ENCODE measurements at regions not wholly inside any gene's neighbourhood (a gene's known extent, or its start where the extent isn't known, plus 50 kb on each side); places are given as distances from the start of the nearest gene placed in this dataset.

DNA sequence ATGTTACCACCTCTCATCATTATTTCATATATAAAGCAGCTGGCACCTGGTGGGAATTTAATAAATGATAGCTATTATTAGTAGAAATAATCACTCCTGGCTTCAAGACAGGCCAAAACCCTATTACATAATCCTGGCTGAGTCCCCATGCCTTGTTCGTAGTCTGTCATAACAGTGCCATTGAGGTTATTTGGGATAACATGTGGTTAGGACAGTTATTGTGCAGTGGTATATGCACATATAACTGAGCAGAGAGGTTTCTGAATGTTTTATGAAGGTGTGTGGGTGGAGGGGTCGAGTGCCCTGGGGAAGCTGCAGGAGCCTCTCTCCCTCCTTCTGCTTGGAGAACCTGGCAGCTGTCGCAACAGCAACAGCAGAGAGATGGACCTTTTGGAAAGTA, 162.4 kb upstream of the NABP1 start:
- H3K4me1 ChIP-seq (ENCODE audit: control insufficient read depth, insufficient read depth, low read length), result no peaks in the 10 kb centered on the region
- H3K27me3 ChIP-seq (ENCODE audit: control insufficient read depth, insufficient read depth), result no peaks in the 10 kb centered on the region
- ATAC-seq (peak; percentile 32 to 73), DNase-seq (no peak)
- H3K27ac ChIP-seq (ENCODE audit: low read length), result no peak overlapping the region
- WGBS, result 66% methylated on average over 3 of the region's 3 CpGs
- H3K9me3 ChIP-seq (ENCODE audit: control insufficient read depth, low read length), result no peaks in the 10 kb centered on the region
- H3K4me3 ChIP-seq (ENCODE audit: low read length), result no peak overlapping the region
- intact Hi-C loops (cut with DNase I), result no loop called here

DNA sequence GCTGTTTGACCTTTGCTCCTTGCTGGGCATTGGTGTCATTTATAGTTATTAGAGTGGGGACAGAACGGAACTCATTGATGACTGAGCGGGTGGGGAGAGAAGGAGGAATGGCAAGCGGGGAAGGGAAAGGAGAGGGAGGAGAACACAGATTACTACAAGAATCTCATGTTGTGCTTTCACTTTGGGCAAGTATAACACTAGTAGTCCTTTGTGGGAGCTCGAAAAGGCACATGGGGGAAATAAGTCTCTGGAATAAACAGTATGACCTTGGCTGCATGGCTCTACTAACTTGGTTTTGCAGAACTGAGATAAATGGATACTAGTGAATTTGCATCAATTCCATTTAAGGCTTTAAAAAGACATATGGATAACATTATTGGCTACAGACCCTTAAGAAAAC, 161.7 kb upstream of the NABP1 start:
- DNase-seq (no peak), ATAC-seq (peak in 1 of 2 donors; percentile 56)
- 61% methylated on average over 4 of the region's 4 CpGs for WGBS
- Histone ChIP-seq H3K27ac (ENCODE audit: low read length) (no peak overlapping the region), H3K4me1 (ENCODE audit: control insufficient read depth, insufficient read depth, low read length) (no peaks in the 10 kb centered on the region), H3K4me3 (ENCODE audit: low read length) (no peak overlapping the region), H3K27me3 (ENCODE audit: control insufficient read depth, insufficient read depth) (no peaks in the 10 kb centered on the region), H3K9me3 (ENCODE audit: control insufficient read depth, low read length) (no peaks in the 10 kb centered on the region)
- intact Hi-C loops (cut with DNase I), result no loop called here

DNA sequence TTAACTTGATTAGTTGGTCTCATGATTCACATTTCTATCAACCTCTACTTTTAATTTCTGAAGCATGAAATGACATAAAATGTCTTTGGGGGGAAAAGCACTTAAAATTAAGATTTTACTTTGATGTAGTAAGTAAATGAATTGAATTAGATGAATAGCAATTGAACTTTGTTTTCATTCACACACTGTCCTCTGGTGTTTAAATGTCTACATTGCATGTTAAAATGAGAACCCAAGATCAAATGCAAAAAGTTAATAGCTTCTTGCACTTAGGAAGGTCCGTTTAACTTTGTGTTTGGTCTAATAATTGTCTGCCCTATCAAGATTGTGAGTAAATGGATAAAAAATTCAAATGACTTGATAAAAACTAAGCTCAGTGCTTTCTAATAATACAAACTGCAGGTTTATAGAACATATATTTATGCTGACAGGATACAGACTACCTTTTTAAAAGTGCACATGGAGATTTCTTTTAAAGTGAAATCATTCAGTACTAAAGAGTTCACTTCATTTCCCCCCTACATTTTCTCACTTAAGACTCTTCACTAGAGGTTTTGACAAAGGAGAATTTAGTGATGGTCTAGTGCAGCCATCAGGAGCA, 156.2 kb upstream of the NABP1 start:
- Histone ChIP-seq H3K4me1 (ENCODE audit: control insufficient read depth, insufficient read depth, low read length) (no peaks in the 10 kb centered on the region), H3K27me3 (ENCODE audit: control insufficient read depth, insufficient read depth) (no peaks in the 10 kb centered on the region), H3K27ac (ENCODE audit: low read length) (no peak overlapping the region), H3K9me3 (ENCODE audit: control insufficient read depth, low read length) (no peaks in the 10 kb centered on the region), H3K4me3 (ENCODE audit: low read length) (no peak overlapping the region)
- intact Hi-C loops (cut with DNase I), result loop anchor here in 3 of 4 donors (5.0 to 10.0 kb wide), 2 partner anchors 354 to 467 kb away; no protein-coding TSS in a partner anchor
- DNase-seq (no peak), ATAC-seq (no peak)
- 28% methylated on average over 1 of the region's 1 CpG for WGBS

DNA sequence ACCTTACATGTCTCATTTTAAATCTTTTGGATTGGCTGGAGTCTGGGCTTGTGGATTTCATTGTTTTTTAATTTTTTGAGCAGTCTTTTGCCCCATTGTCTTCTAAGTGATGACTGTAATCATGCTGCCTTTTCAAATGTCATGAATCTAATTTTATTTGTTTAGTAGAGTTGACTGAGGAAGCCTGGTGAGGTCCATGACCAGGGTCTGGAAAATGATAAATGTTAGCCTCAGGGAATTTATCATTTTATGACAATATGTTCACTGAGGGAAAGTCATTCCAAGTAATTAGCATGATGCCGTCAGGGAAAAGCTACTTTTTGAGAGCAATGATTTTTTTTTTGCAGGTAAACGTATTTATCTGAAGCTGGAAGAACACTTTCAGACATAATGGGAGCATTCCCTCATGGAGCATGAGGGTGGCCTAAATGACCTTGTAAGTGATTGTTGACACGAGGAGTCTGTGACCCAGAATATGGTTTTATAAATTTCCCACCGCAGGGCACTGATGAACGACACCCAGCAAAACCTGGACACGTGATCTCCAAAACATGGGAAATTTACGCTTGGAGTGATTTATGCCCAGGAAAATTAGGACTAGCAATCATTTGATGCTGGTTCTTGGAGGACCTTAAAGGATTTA, 155.3 kb upstream of the NABP1 start:
- H3K9me3 ChIP-seq (ENCODE audit: control insufficient read depth, low read length), result no peaks in the 10 kb centered on the region
- H3K4me3 ChIP-seq (ENCODE audit: low read length), result no peak overlapping the region
- ATAC-seq, result no peak
- DNase-seq, result no peak
- intact Hi-C loops (cut with DNase I), result loop anchor here in 3 of 4 donors (5.0 to 10.0 kb wide), 2 partner anchors 355 to 468 kb away; no protein-coding TSS in a partner anchor
- H3K27ac ChIP-seq (ENCODE audit: low read length), result no peak overlapping the region
- WGBS, result 88% methylated on average over 7 of the region's 7 CpGs
- H3K4me1 ChIP-seq (ENCODE audit: control insufficient read depth, insufficient read depth, low read length), result no peaks in the 10 kb centered on the region
- no peaks in the 10 kb centered on the region for H3K27me3 ChIP-seq (ENCODE audit: control insufficient read depth, insufficient read depth)

DNA sequence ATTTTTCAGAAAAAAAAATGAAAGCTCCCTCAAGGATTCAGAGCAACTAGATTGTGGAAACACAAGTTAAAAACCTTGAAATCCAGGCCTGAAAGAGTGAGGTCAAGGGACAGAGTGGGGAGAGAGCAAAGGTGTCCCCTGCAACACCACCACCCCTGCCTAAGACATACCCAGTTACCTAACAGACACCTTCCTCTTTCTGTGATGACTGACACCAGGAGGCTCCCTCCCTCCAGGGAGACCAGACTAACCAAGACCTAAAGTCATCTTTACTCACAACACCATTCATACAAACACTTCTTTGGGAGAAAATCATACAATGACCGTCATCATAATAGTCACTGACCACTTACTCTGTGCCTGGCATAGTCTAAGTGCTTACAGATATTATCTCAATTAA, 151.8 kb upstream of the NABP1 start:
- intact Hi-C loops (cut with DNase I), result loop anchor here in 1 of 4 donors (10.0 kb wide), 1 partner anchor 471 kb away; no protein-coding TSS in a partner anchor

DNA sequence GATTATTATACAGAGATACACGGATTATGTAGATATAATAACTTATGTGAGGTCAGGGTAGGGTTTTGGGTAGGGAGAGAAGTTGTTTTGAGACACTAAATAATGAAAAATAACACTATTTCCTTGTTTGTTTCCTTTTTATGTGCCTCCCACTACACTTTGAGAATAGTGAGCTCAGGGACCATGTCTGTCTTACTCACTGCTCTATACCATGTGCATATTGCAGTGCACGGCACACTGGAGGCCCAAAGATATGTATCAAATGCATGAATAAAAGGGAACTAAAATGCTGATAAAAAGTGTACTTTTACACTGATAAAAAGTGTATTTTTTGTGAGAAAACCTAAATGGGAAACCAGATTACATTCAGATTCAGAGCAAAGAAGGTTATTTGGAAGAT, 151.4 kb upstream of the NABP1 start:
- ATAC-seq (no peak), DNase-seq (no peak)
- WGBS, result 48% methylated on average over 2 of the region's 2 CpGs
- Histone ChIP-seq H3K4me1 (ENCODE audit: control insufficient read depth, insufficient read depth, low read length) (no peaks in the 10 kb centered on the region), H3K4me3 (ENCODE audit: low read length) (no peak overlapping the region), H3K9me3 (ENCODE audit: control insufficient read depth, low read length) (no peaks in the 10 kb centered on the region), H3K27me3 (ENCODE audit: control insufficient read depth, insufficient read depth) (no peaks in the 10 kb centered on the region), H3K27ac (ENCODE audit: low read length) (no peak overlapping the region)
- intact Hi-C loops (cut with DNase I), result loop anchor here in 1 of 4 donors (10.0 kb wide), 1 partner anchor 472 kb away; no protein-coding TSS in a partner anchor

More for the DNA sequence above, 151.8 kb upstream of the NABP1 start:
- H3K9me3 ChIP-seq (ENCODE audit: control insufficient read depth, low read length), result no peaks in the 10 kb centered on the region
- DNase-seq, result no peak
- H3K4me3 ChIP-seq (ENCODE audit: low read length), result no peak overlapping the region
- ATAC-seq, result no peak
- no peaks in the 10 kb centered on the region for H3K27me3 ChIP-seq (ENCODE audit: control insufficient read depth, insufficient read depth)
- no peaks in the 10 kb centered on the region for H3K4me1 ChIP-seq (ENCODE audit: control insufficient read depth, insufficient read depth, low read length)
- WGBS, result 94% methylated on average over 1 of the region's 1 CpG
- no peak overlapping the region for H3K27ac ChIP-seq (ENCODE audit: low read length)

DNA sequence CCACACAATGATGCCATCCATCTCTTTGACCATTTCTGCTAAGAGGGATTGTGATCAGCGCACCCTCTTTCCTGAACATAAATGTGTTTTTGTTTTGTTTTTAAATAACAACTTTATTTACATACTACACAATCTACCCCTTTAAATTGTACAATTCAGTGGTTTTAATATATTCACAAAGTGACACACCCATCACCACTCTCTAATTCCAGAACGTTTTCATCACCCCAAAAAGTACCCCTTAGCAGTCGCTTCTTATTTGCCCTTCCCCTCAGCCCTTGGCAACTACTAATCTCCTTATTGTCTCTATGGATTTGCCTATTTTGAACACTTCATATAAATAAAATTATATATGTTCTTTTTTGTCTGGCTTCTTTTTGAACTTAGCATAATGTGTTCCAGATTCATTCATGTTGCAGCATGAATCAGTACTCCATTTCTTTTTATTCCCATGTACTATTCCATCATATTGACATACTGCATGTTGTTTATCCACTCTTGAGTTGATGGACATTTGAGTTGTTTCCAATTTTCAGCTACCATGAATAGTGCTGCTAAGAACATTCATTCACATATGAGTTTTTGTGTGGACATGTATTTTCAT, 150.9 kb upstream of the NABP1 start:
- Histone ChIP-seq H3K9me3 (ENCODE audit: control insufficient read depth, low read length) (no peaks in the 10 kb centered on the region), H3K4me3 (ENCODE audit: low read length) (no peak overlapping the region), H3K27me3 (ENCODE audit: control insufficient read depth, insufficient read depth) (no peaks in the 10 kb centered on the region), H3K27ac (ENCODE audit: low read length) (no peak overlapping the region), H3K4me1 (ENCODE audit: control insufficient read depth, insufficient read depth, low read length) (no peaks in the 10 kb centered on the region)
- 72% methylated on average over 3 of the region's 3 CpGs for WGBS
- intact Hi-C loops (cut with DNase I), result loop anchor here in 1 of 4 donors (10.0 kb wide), 1 partner anchor 472 kb away; no protein-coding TSS in a partner anchor
- DNase-seq (no peak), ATAC-seq (no peak)

DNA sequence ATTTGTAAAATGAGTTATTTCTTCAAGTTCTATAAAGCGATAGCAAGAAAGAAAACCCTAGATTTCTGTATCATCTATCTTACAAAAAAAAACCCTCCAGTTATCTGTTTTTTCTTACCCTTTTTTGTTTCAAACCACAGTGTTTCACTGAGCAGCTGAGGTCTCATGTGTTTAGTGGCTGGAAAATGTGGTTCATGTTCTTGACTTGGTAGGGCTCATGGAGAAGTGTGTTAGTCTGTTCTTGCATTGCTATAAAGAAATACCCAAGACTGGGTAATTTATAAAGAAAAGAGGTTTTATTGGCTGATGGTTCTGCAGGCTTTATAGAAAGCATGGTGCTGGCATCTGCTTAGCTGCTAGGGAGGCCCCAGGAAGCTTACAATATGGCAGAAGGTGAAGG, 147.3 kb upstream of the NABP1 start:
- Histone ChIP-seq H3K27me3 (ENCODE audit: control insufficient read depth, insufficient read depth) (no peaks in the 10 kb centered on the region), H3K4me3 (ENCODE audit: low read length) (no peak overlapping the region), H3K9me3 (ENCODE audit: control insufficient read depth, low read length) (no peaks in the 10 kb centered on the region), H3K4me1 (ENCODE audit: control insufficient read depth, insufficient read depth, low read length) (no peaks in the 10 kb centered on the region), H3K27ac (ENCODE audit: low read length) (no peak overlapping the region)
- 98% methylated on average over 1 of the region's 1 CpG for WGBS
- DNase-seq (no peak), ATAC-seq (no peak)
- intact Hi-C loops (cut with DNase I), result no loop called here

DNA sequence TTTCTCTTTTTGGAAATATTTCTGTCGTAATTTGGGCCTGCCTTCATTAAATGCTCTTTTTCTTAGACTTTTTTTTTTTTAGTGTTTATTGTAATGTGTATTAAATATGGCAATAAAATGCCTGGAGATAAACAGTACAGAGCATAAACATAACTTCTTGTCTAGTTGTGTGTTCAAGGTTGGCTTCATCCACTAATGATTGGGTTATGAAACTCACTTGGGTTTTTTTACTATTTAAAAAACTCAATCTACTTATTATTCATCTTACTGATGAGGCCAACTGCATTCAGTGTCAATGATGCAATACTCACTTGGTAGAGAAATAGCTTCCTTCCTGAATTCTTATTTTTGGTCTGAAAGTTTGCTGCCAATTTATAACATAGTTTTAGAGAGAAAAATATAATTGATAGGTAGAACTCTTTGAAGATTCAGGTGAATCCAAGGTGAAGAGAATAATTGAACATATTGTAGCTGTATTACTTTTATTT, 144.2 kb upstream of the NABP1 start:
- no peaks in the 10 kb centered on the region for H3K27me3 ChIP-seq (ENCODE audit: control insufficient read depth, insufficient read depth)
- H3K4me3 ChIP-seq (ENCODE audit: low read length), result no peak overlapping the region
- ATAC-seq (no peak), DNase-seq (no peak)
- 74% methylated on average over 1 of the region's 1 CpG for WGBS
- H3K27ac ChIP-seq (ENCODE audit: low read length), result no peak overlapping the region
- H3K9me3 ChIP-seq (ENCODE audit: control insufficient read depth, low read length), result no peaks in the 10 kb centered on the region
- H3K4me1 ChIP-seq (ENCODE audit: control insufficient read depth, insufficient read depth, low read length), result no peaks in the 10 kb centered on the region
- intact Hi-C loops (cut with DNase I), result no loop called here

DNA sequence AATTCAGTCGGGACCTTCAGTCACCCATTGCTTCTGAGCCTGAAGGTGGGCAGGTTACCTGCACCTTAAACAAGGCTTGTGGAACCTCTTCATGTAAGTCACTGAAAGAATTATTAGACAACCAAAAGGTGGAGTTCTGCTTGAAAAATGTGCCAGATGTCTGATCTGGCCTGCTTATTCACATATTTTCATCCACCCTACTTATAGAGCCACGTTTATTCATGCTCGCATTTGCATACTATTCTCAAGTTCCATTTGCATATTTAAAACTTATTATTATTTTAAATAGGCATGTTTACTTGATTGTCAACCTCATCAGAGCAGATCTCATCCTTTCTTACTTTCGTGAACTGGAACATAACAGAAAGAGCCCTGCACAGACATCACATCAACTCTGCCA, 140.0 kb upstream of the NABP1 start:
- Histone ChIP-seq H3K27me3 (ENCODE audit: control insufficient read depth, insufficient read depth) (no peaks in the 10 kb centered on the region), H3K27ac (ENCODE audit: low read length) (no peak overlapping the region), H3K9me3 (ENCODE audit: control insufficient read depth, low read length) (no peaks in the 10 kb centered on the region), H3K4me3 (ENCODE audit: low read length) (no peak overlapping the region), H3K4me1 (ENCODE audit: control insufficient read depth, insufficient read depth, low read length) (no peaks in the 10 kb centered on the region)
- DNase-seq, result no peak
- no peak for ATAC-seq
- WGBS, result 88% methylated on average over 4 of the region's 4 CpGs
- intact Hi-C loops (cut with DNase I), result no loop called here

DNA sequence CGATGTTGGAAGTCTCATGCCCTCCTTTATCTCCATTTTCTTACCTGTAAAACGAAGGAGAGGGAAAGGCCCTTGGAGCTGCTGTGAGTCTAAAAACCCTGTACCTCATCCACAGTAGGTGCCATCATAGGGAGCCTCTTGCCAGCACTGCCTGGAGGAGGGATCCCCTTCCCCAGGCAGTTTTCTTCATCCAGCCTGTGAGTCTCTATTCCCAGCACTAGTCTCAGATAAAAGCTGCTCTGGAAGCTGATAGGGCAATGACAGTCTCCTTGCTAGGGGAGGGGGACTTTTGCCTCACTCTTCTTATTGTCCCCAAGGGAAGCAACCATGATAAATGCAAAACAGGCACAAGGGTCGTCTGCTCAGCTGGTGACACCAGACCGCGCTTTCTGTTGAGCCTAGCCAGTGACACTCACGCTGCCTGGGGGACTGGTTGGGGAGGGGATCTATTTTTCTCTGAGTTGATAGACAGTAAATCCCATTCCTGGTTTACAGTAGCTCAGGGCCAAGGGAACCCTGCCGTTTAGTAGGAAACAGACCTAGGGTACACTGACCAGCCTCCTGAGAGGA, 139.5 kb upstream of the NABP1 start:
- H3K4me3 ChIP-seq (ENCODE audit: low read length), result no peak overlapping the region
- ATAC-seq, result no peak
- intact Hi-C loops (cut with DNase I), result no loop called here
- H3K4me1 ChIP-seq (ENCODE audit: control insufficient read depth, insufficient read depth, low read length), result no peaks in the 10 kb centered on the region
- no peaks in the 10 kb centered on the region for H3K27me3 ChIP-seq (ENCODE audit: control insufficient read depth, insufficient read depth)
- H3K27ac ChIP-seq (ENCODE audit: low read length), result no peak overlapping the region
- WGBS, result 64% methylated on average over 7 of the region's 7 CpGs
- H3K9me3 ChIP-seq (ENCODE audit: control insufficient read depth, low read length), result no peaks in the 10 kb centered on the region
- DNase-seq, result no peak

All from right cardiac atrium (tissue), 5 donors.